GM21619 (cell line): ENCODE measurements at regions not wholly inside any gene's neighbourhood (a gene's known extent, or its start where the extent isn't known, plus 50 kb on each side); places are given as distances from the start of the nearest gene placed in this dataset.
"Not testable (repeated sequence)": the region's sequence is repeated elsewhere in the genome, so short reads cannot be mapped to it uniquely, and the experiment has no call there.

Experiments
- ATAC-seq: cut with Tn5 transposase; IDR thresholded peaks from one replicate; pipeline ENCODE4 v1.9.1; 2021; ENCODE audit not compliant: unreplicated experiment

GRCh38 chr1:219732814-219733491 lies 120.0 kb upstream of the ZC3H11B start:
- no peak for ATAC-seq

GRCh38 chr1:219731771-219732170 lies 118.9 kb upstream of the ZC3H11B start:
- no peak for ATAC-seq

GRCh38 chr1:219726480-219727272 lies 113.8 kb upstream of the ZC3H11B start:
- ATAC-seq: no peak

- ATAC-seq: no peak
Observed at GRCh38 chr1:219724440-219724839, 111.5 kb upstream of the ZC3H11B start.

- no peak for ATAC-seq
Observed at GRCh38 chr1:219717536-219717935, 104.6 kb upstream of the ZC3H11B start.

- no peak for ATAC-seq
Observed at GRCh38 chr1:219716611-219717114, 103.8 kb upstream of the ZC3H11B start.

- ATAC-seq: no peak
Observed at GRCh38 chr1:219713981-219714381, 101.1 kb upstream of the ZC3H11B start.

- ATAC-seq: no peak
Observed at GRCh38 chr1:219712506-219712905, 99.6 kb upstream of the ZC3H11B start.

GRCh38 chr1:219710529-219711194 lies 97.8 kb upstream of the ZC3H11B start:
- no peak for ATAC-seq

GRCh38 chr1:219708919-219709543 lies 96.1 kb upstream of the ZC3H11B start:
- no peak for ATAC-seq

- ATAC-seq: not testable (repeated sequence)
Observed at GRCh38 chr1:219707885-219708284, 95.0 kb upstream of the ZC3H11B start.

- not testable (repeated sequence) for ATAC-seq
Observed at GRCh38 chr1:219704331-219704730, 91.4 kb upstream of the ZC3H11B start.

GRCh38 chr1:219703368-219703639 lies 90.4 kb upstream of the ZC3H11B start:
- ATAC-seq: no peak

GRCh38 chr1:219701476-219701875 lies 88.6 kb upstream of the ZC3H11B start:
- ATAC-seq: no peak

- ATAC-seq: no peak
Observed at GRCh38 chr1:219699870-219700269, 87.0 kb upstream of the ZC3H11B start.

- ATAC-seq: no peak
Observed at GRCh38 chr1:219697682-219698081, 84.8 kb upstream of the ZC3H11B start.

- no peak for ATAC-seq
Observed at GRCh38 chr1:219692981-219693380, 80.1 kb upstream of the ZC3H11B start.

GRCh38 chr1:219689774-219690173 lies 76.9 kb upstream of the ZC3H11B start:
- ATAC-seq: no peak

GRCh38 chr1:219687779-219688178 lies 74.9 kb upstream of the ZC3H11B start:
- no peak for ATAC-seq

GRCh38 chr1:219686171-219686570 lies 73.3 kb upstream of the ZC3H11B start:
- no peak for ATAC-seq

GRCh38 chr1:219682788-219683187 lies 69.9 kb upstream of the ZC3H11B start:
- no peak for ATAC-seq
